Mammary epithelial cell (primary cell): ENCODE measurements at regions not wholly inside any gene's neighbourhood (a gene's known extent, or its start where the extent isn't known, plus 50 kb on each side); places are given as distances from the start of the nearest gene placed in this dataset.

Experiments used
- CTCF ChIP-seq, 2 donors: IDR thresholded peaks in 1 of 2; conservative IDR thresholded peaks in 1 of 2; 2 replicates each; pipeline ENCODE4 v1.5.1; 2011 to 2012; ENCODE audit warnings: inconsistent platforms in 2 of 2, low read length in 2 of 2, mild to moderate bottlenecking in 2 of 2, control low read depth in 1 of 2, low read depth in 1 of 2; ENCODE audit not compliant: insufficient read depth in 1 of 2; ENCODE audit errors: extremely low read depth in 1 of 2
- EZH2 ChIP-seq: IDR thresholded peaks from 2 replicates; pipeline ENCODE4 v1.6.1; 2012; ENCODE audit warnings: low read length, inconsistent platforms, borderline replicate concordance

- TF ChIP-seq CTCF (conservative IDR thresholded peaks at IDR 0.05 in 1 of 2, IDR thresholded peaks at IDR 0.05 in 1 of 2; ENCODE audit: extremely low read depth in 1 of 2, insufficient read depth in 1 of 2, low read depth in 1 of 2, low read length in 2 of 2) (no peak), EZH2 (no peak)
Measured at GRCh38 chr5:7053528-7054209, 340.4 kb downstream of the TENT4A start.
